ENCODE measurements at regions not wholly inside any gene's neighbourhood (a gene's known extent, or its start where the extent isn't known, plus 50 kb on each side); places are given as distances from the start of the nearest gene placed in this dataset.

DNA sequence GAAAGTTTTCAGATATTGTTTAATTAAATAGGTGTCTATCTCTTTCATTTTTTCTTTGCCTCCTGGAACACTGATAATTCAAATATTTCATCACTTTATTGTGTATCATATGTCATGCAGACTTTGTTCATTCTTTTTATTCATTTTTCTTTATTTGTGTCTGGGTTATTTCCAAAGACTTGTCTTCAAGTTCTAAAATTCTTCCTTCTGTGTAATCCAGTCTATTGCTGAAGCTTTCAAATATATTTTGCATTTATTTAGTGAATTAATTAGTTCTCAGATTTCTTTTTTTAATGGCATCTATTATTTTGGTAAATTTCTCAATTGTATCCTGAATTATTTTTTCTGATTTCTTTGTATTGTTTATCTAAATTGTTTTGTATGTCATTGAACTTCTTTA lies 70.1 kb downstream of the ZNF330 start:
- FAIRE-seq (no peak), DNase-seq (ENCODE audit: low read depth) (no peak)
- no peak for TF ChIP-seq CTCF (IDR thresholded peaks at IDR 0.05; ENCODE audit: insufficient read depth, low read length, severe bottlenecking)
- Histone ChIP-seq H3K36me3 (ENCODE audit: control insufficient read depth, insufficient read depth, low read length) (no peaks in the 10 kb centered on the region), H3K27me3 (ENCODE audit: control insufficient read depth, insufficient read depth, low read length) (no peaks in the 10 kb centered on the region), H3K4me3 (ENCODE audit: low read depth, low read length) (no peak overlapping the region)

DNA sequence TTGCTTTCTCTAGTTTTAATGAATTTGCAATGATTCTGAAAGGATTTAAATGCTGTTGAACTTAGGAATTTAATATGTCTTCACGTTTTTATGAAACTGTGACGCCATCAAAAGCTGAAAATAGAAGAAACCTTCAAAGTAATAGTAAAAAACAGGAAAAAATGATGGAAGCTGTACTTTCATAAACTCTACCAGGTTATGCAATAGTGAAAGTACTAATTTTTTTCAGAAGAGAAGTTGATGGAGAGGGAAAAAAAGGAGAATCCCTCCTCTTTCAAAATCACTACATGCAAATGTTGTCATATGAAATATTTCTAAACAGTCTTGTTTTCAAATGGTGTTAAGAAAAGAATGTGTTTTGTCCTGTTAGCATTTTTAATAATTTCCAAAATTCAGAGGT lies 73.6 kb downstream of the ZNF330 start:
- FAIRE-seq, result no peak
- DNase-seq (ENCODE audit: low read depth), result no peak
- no peak overlapping the region for H3K4me3 ChIP-seq (ENCODE audit: low read depth, low read length)
- no peaks in the 10 kb centered on the region for H3K27me3 ChIP-seq (ENCODE audit: control insufficient read depth, insufficient read depth, low read length)
- H3K36me3 ChIP-seq (ENCODE audit: control insufficient read depth, insufficient read depth, low read length), result no peaks in the 10 kb centered on the region
- TF ChIP-seq CTCF (IDR thresholded peaks at IDR 0.05; ENCODE audit: insufficient read depth, low read length, severe bottlenecking), result no peak

DNA sequence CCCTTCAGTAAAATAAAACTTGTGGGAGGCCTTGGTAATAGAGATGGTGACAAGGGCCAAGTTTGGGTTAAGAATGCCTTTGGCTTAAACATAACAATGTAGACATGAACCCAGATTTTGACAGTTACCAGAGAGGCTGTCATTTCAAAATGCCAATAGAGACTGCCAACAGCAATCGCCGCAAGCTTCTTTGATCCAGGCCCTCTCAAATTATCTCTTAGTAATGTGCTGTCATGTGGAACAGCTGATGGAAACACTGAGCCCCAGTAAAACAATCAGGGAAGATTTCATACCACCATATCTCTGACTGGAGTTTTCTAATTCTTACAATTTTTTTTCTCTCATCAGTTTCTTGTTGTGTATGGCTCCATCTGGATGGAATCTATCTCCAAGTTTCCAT lies 80.5 kb downstream of the ZNF330 start:
- Histone ChIP-seq H3K36me3 (ENCODE audit: control insufficient read depth, insufficient read depth, low read length) (no peaks in the 10 kb centered on the region), H3K4me3 (ENCODE audit: low read depth, low read length) (no peak overlapping the region), H3K27me3 (ENCODE audit: control insufficient read depth, insufficient read depth, low read length) (no peaks in the 10 kb centered on the region)
- no peak for DNase-seq (ENCODE audit: low read depth)
- no peak for FAIRE-seq
- TF ChIP-seq CTCF (IDR thresholded peaks at IDR 0.05; ENCODE audit: insufficient read depth, low read length, severe bottlenecking), result no peak

DNA sequence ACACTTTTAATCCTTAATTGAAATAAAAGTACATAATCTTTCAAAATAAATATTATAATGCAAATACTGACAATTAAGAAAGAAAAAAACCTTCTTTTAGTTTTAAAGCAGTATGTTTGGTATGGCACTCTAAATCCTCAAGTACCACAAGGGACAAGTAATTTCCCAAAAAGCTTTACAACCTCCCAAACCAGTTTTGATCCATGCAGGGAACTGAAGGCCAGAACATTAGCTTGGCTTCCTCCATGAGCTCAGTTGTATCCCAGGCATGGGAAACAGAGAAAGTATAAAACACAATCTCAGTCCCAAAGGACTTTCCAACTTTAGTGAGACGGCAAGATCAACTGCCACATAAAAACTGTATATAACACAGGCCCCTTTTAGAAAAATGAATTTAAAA lies 82.2 kb downstream of the ZNF330 start:
- TF ChIP-seq CTCF (IDR thresholded peaks at IDR 0.05; ENCODE audit: insufficient read depth, low read length, severe bottlenecking), result no peak
- FAIRE-seq (no peak), DNase-seq (ENCODE audit: low read depth) (no peak)
- H3K27me3 ChIP-seq (ENCODE audit: control insufficient read depth, insufficient read depth, low read length), result no peaks in the 10 kb centered on the region
- H3K4me3 ChIP-seq (ENCODE audit: low read depth, low read length), result no peak overlapping the region
- H3K36me3 ChIP-seq (ENCODE audit: control insufficient read depth, insufficient read depth, low read length), result no peaks in the 10 kb centered on the region

DNA sequence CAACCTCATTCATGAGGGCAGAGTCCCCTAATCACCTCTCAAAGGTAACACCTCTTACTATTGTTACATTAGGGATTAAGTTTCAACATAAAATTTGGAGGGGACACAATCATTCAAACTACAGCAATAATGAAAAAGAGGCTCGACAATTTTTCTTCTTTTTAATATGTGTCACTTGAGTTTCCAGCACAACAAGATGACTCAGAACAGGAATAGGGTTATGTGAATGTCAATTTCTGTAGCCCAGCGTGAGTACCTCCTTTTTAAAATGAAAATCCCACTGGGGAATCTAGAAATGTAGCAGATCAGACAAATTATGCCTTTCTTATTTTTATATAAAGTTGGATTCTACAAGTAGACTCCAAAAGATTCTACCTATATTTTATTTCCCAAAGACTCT lies 83.7 kb downstream of the ZNF330 start:
- TF ChIP-seq CTCF (IDR thresholded peaks at IDR 0.05; ENCODE audit: insufficient read depth, low read length, severe bottlenecking), result no peak
- Histone ChIP-seq H3K4me3 (ENCODE audit: low read depth, low read length) (no peak overlapping the region), H3K36me3 (ENCODE audit: control insufficient read depth, insufficient read depth, low read length) (no peaks in the 10 kb centered on the region), H3K27me3 (ENCODE audit: control insufficient read depth, insufficient read depth, low read length) (no peaks in the 10 kb centered on the region)
- DNase-seq (ENCODE audit: low read depth) (no peak), FAIRE-seq (no peak)

- H3K36me3 ChIP-seq (ENCODE audit: control insufficient read depth, insufficient read depth, low read length), result no peaks in the 10 kb centered on the region
- H3K4me3 ChIP-seq (ENCODE audit: low read depth, low read length), result no peak overlapping the region
- no peaks in the 10 kb centered on the region for H3K27me3 ChIP-seq (ENCODE audit: control insufficient read depth, insufficient read depth, low read length)
- TF ChIP-seq CTCF (IDR thresholded peaks at IDR 0.05; ENCODE audit: insufficient read depth, low read length, severe bottlenecking), result no peak
- DNase-seq (ENCODE audit: low read depth) (no peak), FAIRE-seq (no peak)
These were observed 85.6 kb downstream of the ZNF330 start for GRCh38 chr4:141306331-141306730.
